Fibroblast of skin of scalp (primary cell): ENCODE measurements at regions not wholly inside any gene's neighbourhood (a gene's known extent, or its start where the extent isn't known, plus 50 kb on each side); places are given as distances from the start of the nearest gene placed in this dataset.

Experiments used
- DNase-seq: peaks from one replicate; pipeline ENCODE4 v3.0.0-alpha.2; 2013

DNA sequence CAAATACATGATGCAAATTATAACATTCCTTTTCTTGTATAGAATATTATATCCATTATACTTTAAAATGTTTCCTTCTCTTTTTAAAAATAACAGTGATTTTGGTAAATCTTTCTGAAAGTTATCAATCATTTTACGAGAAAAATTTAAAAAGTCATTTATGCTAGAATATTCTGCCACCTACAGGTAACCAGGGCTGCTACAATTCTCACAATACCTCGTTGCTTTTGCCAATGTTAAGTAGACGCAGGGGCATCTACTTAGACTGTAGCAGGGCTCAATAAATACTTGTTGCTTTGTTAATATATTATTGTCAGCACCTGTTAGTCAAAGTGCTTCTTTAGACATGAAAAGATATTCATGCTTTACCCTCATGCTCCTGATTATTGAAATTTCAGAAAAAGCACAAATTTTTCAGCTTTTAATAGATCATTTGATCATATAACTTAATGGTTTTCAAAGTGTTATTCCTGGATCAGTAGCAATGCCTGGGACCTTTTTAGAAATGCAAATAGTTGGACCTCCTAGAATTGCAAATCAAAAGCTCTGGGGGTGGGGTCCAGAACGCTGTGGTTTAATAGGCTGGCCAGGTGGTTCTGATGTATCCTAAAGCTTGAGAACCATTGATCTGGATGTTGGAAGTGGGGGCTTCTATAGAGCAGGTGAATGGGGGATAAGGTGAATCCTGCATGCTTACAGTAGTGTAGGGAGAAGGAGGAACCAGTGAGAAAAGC is 223.6 kb upstream of the PDZRN3 start:
- DNase-seq: peak; percentile 43

DNA sequence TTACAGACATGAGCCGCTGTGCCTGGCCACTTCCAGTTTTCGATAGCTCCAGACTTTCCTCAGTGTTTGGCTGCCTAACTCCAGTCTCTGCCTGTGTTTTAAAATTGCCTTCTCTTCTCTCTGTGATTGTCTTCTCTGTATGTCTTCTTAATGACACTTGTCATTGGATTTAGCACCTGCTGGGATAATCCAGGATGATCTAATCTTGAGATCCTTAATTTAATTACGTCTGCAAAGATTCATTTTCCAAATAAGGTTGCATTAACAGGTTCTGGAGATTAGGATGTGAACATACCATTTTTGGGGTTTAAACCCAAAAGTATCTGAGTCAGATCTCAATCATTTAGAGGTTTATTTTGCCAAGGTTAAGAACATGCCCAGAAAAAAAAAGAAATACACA is 222.2 kb upstream of the PDZRN3 start:
- DNase-seq: no peak

DNA sequence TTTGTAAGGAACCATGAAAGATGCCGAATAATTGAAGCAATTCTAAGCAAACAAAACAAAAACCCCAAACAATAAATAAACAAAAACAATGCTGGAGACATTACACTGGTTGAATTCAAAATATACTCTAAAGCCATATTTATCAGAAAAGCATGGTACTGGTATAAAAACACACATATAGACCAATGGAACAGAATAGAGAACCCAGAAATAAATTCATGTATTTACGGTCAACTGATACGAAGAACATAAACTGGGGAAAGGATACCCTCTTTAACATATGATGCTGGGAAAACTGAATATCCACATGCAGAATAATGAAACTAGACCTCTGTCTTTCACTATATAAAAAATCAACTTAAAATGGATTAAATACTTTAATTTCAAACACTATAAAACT is 214.3 kb upstream of the PDZRN3 start:
- DNase-seq: no peak

DNA sequence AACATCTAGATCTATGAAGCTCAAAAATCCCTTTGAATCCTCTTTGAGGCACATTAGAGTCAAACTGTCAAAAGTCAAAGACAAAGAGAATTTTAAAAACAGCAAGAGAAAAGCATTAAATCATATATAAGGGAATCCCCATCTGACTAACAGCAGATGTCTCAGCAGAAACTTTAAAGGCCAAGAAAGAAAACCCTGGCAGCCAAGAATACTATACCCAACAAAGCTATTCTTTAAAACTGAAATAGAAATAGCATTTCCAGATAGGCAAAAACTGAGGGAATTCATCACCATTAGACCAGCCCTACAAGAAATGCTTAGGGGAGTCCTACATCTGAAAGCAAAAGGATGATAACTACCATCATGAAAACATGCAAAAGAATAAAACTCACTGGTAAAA is 211.2 kb upstream of the PDZRN3 start:
- DNase-seq: no peak

DNA sequence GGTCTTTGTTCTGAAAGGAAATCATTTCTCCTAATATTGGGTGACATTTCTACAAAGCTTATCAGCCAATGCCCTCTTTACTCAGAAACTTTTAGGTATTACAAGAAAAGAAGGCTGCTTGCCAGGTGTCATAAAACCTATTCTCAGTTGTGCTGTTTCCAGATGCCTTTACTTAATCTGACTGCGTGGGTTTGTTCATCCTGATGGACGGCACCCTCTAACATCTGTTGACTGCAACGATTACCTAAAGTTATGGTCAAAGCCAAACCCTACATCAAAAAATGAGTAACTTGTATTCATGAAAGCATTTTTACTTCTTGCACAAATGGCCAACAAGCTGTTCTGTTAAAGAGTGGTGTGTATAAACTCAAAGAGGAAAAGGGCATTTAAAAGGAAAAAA is 207.7 kb upstream of the PDZRN3 start:
- no peak for DNase-seq

DNA sequence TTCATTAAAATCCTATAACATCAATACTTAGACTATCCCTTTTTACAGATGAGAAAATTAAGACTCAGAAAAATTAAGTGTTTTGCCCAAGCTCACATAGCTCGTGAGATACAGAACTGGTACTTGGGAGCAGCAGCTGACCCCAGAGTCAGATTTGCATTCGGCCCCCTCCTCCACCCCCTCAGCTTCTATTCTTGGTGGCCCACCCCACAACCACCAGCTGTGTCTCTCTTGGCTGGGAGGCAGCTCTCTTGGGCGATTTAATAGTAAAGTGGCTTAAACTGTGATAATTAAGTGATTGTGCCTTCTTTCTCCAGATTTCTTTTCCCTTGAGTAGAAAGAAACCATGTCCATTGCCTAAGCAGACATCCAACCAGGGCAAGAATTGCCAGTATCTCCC is 203.6 kb upstream of the PDZRN3 start:
- no peak for DNase-seq

DNA sequence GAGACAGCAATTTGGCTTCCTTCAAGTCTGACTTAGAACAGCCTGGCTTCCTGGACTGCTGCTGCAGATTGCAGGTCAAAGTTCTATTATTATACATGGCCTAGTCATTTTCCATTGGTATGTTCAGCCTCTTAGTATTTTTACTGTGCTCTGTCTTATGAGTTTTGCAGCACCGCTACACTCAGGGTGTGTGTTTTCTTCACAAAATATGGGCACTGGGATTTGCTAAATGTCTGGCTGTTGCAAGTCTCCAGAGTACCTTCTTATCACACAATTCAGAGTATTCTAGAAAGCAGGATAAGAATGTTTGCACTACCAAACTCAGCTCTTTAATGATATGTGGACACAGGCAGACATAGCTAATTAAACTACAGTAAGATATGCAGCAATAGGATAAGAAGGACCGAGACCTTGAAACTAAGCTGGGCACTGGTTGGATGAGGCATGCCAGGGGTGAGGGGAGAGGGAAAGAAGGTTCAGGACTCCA is 203.0 kb upstream of the PDZRN3 start:
- DNase-seq: no peak

DNA sequence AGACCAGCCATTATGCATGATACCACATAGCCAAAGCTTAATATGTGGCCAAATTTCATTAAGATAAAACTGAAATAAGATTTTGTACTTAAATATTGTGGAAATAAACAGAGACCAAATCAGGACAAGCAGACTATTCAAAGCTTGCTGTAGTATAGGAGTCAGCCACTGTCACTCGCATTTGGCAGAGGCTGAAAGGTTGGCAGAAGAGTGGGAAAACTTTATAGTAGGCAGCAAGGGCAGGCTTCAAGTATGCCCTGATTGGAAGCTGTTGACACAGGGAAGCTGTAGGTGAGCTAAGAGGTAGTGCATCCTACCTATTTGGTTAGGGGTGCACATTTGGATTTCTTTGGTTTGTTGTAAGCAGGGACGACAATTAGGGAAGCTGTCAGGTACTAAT is 202.5 kb upstream of the PDZRN3 start:
- DNase-seq: no peak

DNA sequence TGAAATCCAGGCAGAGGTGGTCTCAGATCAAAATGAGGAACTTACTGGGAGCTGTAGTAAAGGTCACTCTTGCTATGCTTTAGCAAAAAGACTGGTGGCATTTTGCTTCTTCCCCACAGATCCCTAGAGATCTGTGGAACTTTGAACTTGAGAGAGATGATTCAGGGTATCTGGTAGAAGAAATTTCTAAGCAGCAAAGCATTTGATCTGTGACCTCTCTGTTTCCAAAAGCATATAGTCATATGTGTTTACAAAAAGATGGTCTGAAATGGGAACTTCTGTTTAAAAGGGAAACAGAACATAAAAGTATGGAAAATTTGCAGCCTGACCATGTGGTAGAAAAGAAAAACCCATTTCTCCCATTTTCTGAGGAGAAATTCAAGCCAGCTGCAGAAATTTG is 196.2 kb upstream of the PDZRN3 start:
- DNase-seq: peak; percentile 62

DNA sequence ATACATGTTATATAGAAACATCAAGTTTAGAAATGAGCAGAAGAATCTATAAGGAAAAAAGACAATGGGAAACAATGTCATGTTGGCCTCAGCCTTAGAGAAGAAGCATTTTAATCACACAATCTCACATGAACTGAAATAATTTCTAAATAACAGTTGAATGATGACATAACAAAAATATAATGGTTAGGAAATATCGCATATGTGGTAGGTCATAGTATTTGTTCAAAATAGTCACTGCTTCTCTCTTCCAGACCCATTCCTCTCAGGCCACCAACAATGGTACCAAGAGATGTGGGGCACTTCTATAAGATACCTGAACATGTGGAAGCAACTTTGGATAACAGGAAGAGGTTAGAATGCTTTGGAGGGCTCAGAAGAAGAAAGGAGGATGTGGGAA is 195.7 kb upstream of the PDZRN3 start:
- peak; percentile 5 for DNase-seq

DNA sequence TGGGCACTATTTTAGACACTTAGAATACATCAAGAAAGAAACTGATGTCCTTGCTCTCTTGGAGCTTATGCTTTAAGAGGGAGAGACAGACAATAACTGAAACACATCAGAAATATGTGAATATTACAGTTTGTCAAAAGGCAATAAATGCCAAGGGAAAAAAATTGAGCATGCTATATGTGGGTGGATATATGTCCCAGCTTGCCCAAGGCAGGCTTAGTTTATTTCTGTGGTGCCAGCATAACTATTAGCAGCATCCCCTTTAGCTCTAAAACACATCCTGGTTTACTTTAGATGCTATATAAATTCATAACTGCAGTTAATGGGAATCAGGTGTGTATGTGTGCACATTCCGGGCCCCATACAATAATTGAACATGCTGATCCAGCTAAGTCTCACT is 191.2 kb upstream of the PDZRN3 start:
- DNase-seq: no peak

DNA sequence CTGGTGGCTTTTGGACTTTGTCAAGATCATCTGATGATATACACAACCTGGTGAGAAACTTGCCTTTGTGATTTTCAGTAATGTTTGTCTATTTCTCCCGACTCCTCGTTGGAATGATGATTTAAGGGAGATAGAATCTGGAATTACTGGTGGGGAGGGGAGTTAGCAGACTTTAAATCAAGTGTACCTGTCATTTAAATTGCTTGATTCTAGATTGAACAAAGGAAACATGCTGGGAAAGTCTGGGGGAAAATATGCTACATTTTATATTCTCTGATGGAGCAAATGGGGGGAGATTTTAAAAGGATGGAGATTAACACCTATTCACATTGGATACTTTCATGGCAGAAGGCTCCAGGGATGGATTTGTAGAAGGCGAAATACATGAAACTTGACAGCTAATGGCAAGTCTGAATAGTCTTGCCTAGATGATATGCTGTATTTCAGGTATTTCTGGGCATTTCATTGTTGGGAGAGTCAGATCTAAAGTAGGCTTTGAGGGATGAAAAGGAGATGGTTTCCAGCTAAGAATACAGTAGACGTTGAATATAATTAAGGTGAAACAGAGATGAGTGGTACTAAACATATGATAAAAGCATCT is 189.1 kb upstream of the PDZRN3 start:
- DNase-seq: no peak

DNA sequence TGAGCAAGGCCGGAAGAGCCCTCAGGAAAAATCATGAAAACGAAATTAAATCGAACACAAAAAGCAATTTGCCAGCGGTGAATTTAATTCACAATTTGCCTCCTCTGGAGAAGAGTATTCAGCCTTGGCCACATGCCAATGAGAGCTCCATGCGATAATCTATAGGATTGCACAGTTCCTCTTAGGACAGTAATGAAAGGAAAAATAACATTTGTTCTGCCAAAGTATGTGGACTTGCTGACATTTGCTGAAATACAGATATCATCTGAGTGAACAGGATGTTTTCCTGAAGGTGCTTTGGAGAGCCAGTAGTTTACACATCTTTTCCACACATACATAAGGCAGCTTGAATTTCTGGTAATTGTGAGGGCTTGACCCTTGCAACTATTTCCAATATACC is 188.6 kb upstream of the PDZRN3 start:
- peak; percentile 59 for DNase-seq

DNA sequence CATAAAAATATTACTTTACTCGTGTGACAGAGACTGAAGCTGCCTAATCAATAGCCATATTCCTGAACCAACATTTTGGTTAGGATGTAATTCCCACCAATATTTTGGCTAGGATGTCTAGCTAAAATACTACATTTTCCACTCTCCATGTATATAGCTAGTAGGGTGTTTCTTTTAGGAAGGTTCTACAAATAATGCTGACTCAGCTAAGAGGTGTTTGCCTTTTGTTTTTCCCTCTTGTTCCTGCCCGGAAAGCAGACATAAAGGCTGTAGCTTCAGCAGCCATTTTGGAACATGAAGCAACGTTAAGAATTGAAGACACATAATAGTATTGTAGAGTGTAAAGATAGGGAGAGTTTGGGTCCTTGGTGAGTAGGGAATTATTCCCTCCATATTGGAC is 187.3 kb upstream of the PDZRN3 start:
- DNase-seq: no peak

DNA sequence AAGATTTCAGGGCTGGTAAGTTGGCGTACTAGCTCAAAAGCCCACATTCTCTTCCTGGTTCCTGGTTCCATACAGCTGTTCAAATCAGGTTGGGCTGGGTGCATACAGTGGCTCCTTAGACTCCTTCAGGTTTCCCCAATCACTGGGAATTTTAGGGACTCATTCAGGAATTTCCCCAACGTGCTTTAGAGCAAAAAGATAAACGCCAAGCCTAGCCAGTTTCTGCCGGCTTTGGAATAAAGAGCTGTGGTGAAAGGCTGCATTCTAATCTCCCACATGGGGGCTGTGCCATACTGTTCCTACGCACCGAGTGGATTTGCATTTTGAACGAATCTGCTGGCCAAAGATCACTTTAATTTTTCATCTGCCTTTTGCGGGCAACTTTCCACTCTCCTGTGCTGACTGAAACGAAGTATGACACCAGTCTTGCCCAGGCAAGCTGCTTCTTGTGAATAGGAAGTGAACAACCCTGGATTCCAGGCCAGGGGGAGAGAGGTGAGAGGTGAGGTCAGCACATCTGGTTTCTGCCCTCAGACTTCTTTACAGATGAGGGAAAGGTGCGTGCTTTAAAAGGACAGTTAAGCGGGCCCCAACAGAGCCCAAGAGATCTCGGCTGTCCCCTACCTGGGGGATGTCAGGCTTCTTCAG is 184.2 kb upstream of the PDZRN3 start:
- no peak for DNase-seq

DNA sequence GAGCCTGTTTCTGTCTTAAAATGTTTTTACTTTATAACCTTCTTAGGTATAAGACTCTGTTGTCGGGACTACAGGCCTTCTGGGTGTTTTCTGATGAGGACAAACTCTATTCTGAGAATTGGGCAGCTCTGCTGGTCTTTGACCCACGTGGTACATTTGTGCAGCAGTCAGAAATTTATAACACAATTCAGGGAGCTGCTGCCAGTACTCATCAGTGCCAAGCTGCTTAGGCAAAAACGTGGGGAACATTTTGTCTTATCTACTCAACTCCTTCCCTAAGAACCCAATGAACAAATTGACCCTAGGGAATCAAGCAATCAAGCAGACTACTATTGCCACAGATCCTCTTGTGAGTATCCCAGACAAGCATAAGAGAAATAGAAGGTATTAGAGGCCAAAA is 180.7 kb upstream of the PDZRN3 start:
- DNase-seq: no peak

DNA sequence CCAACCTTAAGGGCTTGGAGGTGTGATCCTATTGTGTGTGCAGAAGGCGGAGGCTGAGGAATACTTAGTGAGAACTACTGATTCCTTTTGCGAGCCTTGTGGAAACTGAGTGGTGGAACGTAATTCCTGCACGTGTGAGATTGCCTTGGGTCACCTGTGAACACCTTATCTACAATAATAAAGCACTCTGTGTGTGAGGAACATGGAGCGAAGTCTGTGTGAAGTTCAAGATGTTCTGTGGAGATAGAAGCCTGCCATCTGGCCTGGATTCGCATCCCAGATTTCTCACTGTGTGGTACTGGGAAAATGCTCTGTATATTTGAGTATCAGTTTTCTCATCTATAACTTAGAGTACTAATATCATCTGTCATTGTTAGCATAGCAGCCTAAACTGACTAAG is 179.5 kb upstream of the PDZRN3 start:
- DNase-seq: no peak

DNA sequence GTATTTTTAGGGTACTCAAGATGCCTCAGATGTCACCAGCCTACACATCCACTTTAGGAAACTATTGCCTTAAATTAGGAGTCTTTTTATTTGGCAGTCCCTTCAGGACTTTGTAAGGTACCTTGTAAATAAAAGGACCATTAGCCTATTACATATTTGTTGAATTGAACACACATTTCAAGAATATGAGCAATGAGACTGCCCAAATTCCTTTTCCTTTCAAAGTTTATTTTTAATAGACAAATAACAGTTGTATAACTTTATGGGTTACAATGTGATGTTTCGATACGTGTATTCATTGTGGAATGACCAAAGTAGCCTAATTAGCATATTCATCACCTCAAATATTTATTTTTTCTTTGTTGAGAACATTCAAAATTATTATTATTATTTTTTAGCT is 176.7 kb upstream of the PDZRN3 start:
- peak; percentile 22 for DNase-seq

DNA sequence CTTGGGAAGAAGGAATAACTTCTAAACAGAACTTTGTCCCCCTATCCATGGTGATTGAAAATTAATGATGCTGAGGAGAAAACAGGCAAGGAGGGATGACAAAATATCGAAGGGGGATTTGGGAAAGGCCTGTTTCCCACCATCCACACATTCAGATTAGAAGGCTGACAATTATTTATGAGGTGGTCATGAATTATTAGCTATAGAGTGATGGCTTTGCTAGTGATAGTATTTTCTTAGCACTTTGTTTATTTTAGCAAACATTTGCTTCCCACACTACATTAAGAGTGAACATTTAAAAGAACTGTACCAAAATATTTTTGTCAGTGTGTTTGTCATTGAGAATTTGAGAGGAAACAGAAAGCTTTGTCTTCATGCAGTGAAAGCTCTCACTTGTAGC is 172.6 kb upstream of the PDZRN3 start:
- no peak for DNase-seq

DNA sequence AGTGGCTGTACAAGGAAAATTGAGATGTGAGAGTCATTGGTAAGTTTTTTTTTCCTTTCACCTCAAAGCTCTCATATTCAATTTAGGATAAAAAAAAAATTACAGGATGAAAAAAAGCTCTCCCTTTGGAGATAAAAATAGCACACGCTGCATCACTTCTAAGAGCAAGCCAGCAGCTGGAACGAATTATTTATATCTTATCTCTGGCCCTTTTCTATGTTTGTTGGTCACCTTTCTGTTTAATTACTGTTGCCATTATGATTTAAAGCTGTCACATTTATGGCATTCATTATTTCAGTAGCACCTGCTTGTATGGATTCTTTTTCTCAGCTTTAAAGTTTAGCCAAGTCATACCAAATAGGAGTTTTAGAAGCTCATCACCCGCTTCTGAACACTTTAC is 171.6 kb upstream of the PDZRN3 start:
- no peak for DNase-seq

DNA sequence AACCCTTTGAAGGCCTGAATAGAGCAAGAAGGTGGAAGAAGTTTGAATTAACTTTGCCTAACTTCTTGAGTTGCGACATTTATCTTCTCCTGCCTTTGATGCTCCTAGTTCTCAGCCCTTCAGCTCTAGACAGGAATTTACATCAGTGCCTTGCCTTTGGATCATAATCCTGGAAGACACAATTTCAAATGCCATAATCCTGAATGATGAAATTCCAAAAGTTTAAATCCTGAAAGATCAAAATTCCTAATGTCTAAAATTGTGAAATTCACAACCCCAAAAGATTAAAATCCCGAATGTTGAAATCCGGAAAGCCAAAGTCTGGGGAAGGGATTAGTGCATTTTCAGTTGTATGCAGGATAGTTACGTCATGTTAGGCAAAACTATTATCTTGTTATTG is 166.6 kb upstream of the PDZRN3 start:
- DNase-seq: no peak

DNA sequence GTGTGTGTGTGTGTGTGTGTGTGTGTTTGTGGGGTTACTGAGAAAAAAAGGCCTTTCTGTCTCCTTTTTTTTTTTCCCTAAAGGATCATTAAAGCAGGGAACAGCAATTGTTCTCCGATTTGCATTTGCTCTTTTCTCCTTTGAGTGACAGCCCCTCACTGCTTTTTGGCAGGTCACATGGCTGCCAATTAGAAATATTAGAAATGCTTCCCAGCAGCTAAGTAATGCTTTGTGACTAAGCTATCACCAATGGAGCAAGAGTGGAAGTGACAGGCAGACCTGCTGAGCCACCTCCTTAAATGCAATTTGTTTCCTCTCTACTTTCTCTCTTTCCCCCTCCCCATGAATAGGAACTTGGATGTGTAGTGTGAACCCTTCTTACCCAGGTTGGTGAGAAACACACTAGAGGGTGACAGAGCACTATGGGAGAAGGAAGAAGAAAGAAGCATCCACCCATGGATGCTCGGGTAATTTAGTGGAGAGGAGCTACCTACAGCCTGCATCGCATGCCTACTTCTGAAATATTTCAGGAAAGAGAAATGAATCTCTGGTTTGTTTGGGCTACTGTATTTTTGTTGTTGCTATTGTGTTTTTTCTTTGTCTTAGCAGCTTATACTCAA is 165.2 kb upstream of the PDZRN3 start:
- no peak for DNase-seq

DNA sequence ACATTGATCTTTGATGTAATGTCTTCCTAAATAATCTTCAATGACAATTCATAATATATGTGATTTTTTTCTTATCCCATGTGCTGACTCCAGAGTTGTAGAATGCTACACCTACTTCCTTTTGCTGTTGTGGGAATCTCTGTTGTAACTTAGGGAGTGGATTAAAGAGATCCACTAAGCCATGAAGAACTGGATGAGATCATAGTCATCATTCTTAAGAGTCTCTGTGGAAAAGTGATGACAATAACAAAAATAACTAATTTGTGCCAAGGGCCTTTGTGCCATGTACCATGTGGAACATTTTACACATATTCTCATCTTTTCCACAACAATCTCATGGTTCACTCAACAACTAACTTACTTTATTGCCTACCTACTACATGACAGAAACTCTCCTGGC is 162.9 kb upstream of the PDZRN3 start:
- DNase-seq: peak; percentile 51

DNA sequence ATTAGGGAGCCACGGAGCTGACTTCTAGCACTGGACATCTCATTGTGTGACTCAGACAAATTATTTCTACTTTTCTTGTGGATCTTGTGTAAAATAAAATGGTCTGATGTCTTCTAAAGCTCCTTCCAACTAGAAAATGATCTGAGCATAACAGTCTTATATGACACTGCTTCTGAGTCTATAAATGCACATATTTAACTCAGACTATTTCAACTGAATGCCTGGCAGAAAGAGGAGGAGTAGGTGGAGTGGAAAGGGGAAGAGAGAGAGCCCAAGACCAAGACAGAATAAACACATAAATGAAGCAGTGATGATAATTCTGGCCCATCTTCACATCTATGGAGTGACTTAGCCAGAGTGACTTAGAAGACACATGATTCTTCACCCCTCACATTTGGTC is 162.3 kb upstream of the PDZRN3 start:
- DNase-seq: no peak
